ENCODE measurements at regions not wholly inside any gene's neighbourhood (a gene's known extent, or its start where the extent isn't known, plus 50 kb on each side); places are given as distances from the start of the nearest gene placed in this dataset.

- no peaks in the 10 kb centered on the region for H4K20me1 ChIP-seq (ENCODE audit: control insufficient read depth, insufficient read depth, insufficient read length)
- TF ChIP-seq CTCF (conservative IDR thresholded peaks at IDR 0.05) = no peak
- no peak overlapping the region for H2AK5ac ChIP-seq (ENCODE audit: insufficient read length, low read length)
- H2BK120ac ChIP-seq (ENCODE audit: low read depth, low read length, poor library complexity, severe bottlenecking) = no peak overlapping the region
- H3K4me3 Mint-ChIP-seq = no peak overlapping the region
- no peak overlapping the region for H2BK15ac ChIP-seq (ENCODE audit: low read depth, low read length)
- no peak overlapping the region for H3K9ac ChIP-seq (ENCODE audit: extremely low read depth, insufficient read length, low read length)
- no peak overlapping the region for H3K18ac ChIP-seq (ENCODE audit: insufficient read length, low read depth, low read length)
- H3K9me3 ChIP-seq (ENCODE audit: control insufficient read depth, low read depth, low read length) = no peaks in the 10 kb centered on the region
- no peaks in the 10 kb centered on the region for H3K23me2 ChIP-seq (ENCODE audit: insufficient read length, low read depth, low read length, poor library complexity, severe bottlenecking)
- no peak overlapping the region for H3K4ac ChIP-seq (ENCODE audit: low read depth, low read length)
- H2BK5ac ChIP-seq (ENCODE audit: insufficient read length, low read length) = no peak overlapping the region
- H3K4me2 ChIP-seq (ENCODE audit: insufficient read depth, insufficient read length, low read length) = no peak overlapping the region
- H3K27ac Mint-ChIP-seq = no peak overlapping the region
- H3T11ph ChIP-seq (ENCODE audit: low read length) = no peak overlapping the region
- H2BK12ac ChIP-seq (ENCODE audit: insufficient read length, low read depth, low read length) = no peak overlapping the region
- peaks cover 14% of the 10 kb centered on the region for H3K27me3 Mint-ChIP-seq (ENCODE audit: low read depth)
- H3K23ac ChIP-seq (ENCODE audit: insufficient read length, low read depth, low read length) = no peak overlapping the region
- H3K27me3 ChIP-seq (ENCODE audit: insufficient read depth, low read length) = no peaks in the 10 kb centered on the region
- no peak overlapping the region for H3K27ac ChIP-seq (ENCODE audit: insufficient read length, low read depth, low read length)
- no peak overlapping the region for H3K14ac ChIP-seq (ENCODE audit: insufficient read depth, low read length)
- no peak overlapping the region for H2AFZ ChIP-seq (ENCODE audit: low read length)
- DNase-seq = no peak
- no peaks in the 10 kb centered on the region; the same call in 1 of the 2 replicates for H3K4me1 ChIP-seq (ENCODE audit: insufficient read depth, low read length)
- H3K79me2 ChIP-seq (ENCODE audit: insufficient read depth, low read length) = no peaks in the 10 kb centered on the region
- H3K36me3 Mint-ChIP-seq (ENCODE audit: insufficient read depth in 1 of 3, low read depth in 3 of 3) = no peaks in the 10 kb centered on the region; a peak in 1 of 7 replicates
- H3K56ac ChIP-seq (ENCODE audit: insufficient read length, low read depth, low read length) = no peak overlapping the region
- H3K9me3 Mint-ChIP-seq = no peaks in the 10 kb centered on the region; a peak in 2 of 5 replicates
- H3K4me1 Mint-ChIP-seq = peaks cover 11 to 12% of the 10 kb centered on the region in 2 experiments
- WGBS (ENCODE audit: extremely low coverage, insufficient read length, low lambda C conversion rate) = no CpG with 5 or more reads among the region's 6 CpGs
- no peaks in the 10 kb centered on the region for H3K79me1 ChIP-seq (ENCODE audit: insufficient read depth, low read depth, low read length, poor library complexity, severe bottlenecking)
- H4K8ac ChIP-seq (replicated peaks; ENCODE audit: insufficient read length, low read depth, low read length) = no peak overlapping the region
- H4K91ac ChIP-seq (ENCODE audit: insufficient read length, low read depth, low read length) = no peak overlapping the region
- H2BK20ac ChIP-seq (ENCODE audit: low read depth, low read length, poor library complexity, severe bottlenecking) = no peak overlapping the region
- no peak overlapping the region for H4K5ac ChIP-seq (ENCODE audit: insufficient read length, low read depth, low read length)
These were observed 55.0 kb upstream of the VSX1 start for GRCh38 chr20:25136643-25137559.
